HUES64 (cell line): ENCODE measurements at regions not wholly inside any gene's neighbourhood (a gene's known extent, or its start where the extent isn't known, plus 50 kb on each side); places are given as distances from the start of the nearest gene placed in this dataset.

ENCODE experiments used
- H3K27ac ChIP-seq: 2 replicates; pipeline ENCODE4 v1.7.0; 2013; ENCODE audit warnings: low read depth, low read length, inconsistent platforms
- H3K27me3 ChIP-seq: 2 replicates; pipeline ENCODE4 v1.6.1; 2013; ENCODE audit warnings: mild to moderate bottlenecking, low read length; ENCODE audit not compliant: insufficient read depth
- H3K36me3 ChIP-seq: 2 replicates; pipeline ENCODE4 v1.6.1; 2013; ENCODE audit warnings: mild to moderate bottlenecking, low read length; ENCODE audit not compliant: insufficient read depth
- H3K4me1 ChIP-seq: 2 replicates; pipeline ENCODE4 v1.6.1; 2013; ENCODE audit warnings: mild to moderate bottlenecking, low read length, moderate library complexity; ENCODE audit not compliant: insufficient read depth
- H3K4me3 ChIP-seq: 2 replicates; pipeline ENCODE4 v1.5.1; 2013; ENCODE audit warnings: mild to moderate bottlenecking, low read length, moderate library complexity
- H3K9ac ChIP-seq: 2 replicates; pipeline ENCODE4 v1.6.1; 2013; ENCODE audit warnings: mild to moderate bottlenecking, low read depth, low read length
- H3K9me3 ChIP-seq: 2 replicates; pipeline ENCODE4 v1.6.1; 2013; ENCODE audit warnings: low read depth, low read length; ENCODE audit not compliant: insufficient read depth
- WGBS: fragments of 150-250, 120-280 bp; methylation state at CpG from one replicate; pipeline ENCODE4 v1.1.7; 2013; ENCODE audit warnings: missing lambda C conversion rate; 5-methylcytosine and 5-hydroxymethylcytosine counted together

DNA sequence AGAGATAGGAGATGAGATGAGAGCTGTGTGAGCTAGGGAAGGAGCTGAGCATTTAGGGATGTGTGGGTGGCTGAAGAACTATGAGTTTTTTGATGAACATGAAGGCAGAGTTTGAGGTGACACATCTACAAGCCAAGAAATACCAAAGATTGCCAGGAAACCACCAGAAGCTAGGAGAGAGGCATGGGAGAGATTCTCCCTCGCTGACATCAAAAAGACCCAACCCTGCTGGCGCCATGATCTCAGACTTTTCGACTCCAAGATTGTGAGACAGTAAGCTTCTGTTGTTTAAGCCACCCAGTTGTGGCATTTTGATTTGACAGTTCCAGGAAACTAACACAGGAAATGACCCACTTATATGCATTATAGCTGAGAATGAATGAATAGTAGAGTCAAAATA lies 790.9 kb downstream of the TFAP2A start:
- 100% methylated on average over 3 of the region's 3 CpGs for WGBS
- Histone ChIP-seq H3K9me3 (no peaks in the 10 kb centered on the region; the same call in 1 of the 2 replicates), H3K9ac (no peak overlapping the region), H3K27ac (no peak overlapping the region), H3K27me3 (no peaks in the 10 kb centered on the region), H3K4me1 (no peaks in the 10 kb centered on the region), H3K36me3 (no peaks in the 10 kb centered on the region), H3K4me3 (no peak overlapping the region)

DNA sequence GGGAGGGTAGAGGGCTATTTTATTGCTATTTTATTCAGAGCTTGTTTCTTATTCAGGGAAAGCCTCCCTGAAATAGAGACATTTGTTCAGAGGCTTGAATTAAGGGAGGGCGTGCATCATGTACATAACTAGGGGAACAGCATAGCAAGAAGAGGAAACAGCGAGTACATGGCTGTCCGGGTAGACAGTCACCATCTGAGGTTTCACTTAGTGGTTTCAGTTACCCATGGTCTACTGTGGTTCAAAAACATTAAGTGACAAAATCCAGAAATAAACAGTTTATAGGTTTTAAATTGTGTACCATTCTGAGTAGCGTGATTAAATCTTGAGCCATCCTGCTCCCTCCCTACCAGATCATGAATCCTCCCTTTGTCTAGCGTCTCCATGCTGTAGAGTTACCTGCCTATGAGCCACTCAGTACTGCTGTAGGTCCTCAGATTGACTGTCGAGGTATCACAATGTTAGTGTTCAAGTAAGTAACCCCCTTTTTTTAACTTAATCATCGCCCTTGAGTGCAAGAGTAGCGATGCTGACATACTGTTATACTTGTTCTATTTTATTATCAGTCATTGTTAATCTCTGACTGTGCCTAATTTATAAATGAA lies 791.5 kb downstream of the TFAP2A start:
- Histone ChIP-seq H3K36me3 (no peaks in the 10 kb centered on the region), H3K9me3 (no peaks in the 10 kb centered on the region; the same call in 1 of the 2 replicates), H3K9ac (no peak overlapping the region), H3K27me3 (no peaks in the 10 kb centered on the region), H3K27ac (no peak overlapping the region), H3K4me3 (no peak overlapping the region), H3K4me1 (no peaks in the 10 kb centered on the region)
- WGBS = 92% methylated on average over 7 of the region's 8 CpGs

DNA sequence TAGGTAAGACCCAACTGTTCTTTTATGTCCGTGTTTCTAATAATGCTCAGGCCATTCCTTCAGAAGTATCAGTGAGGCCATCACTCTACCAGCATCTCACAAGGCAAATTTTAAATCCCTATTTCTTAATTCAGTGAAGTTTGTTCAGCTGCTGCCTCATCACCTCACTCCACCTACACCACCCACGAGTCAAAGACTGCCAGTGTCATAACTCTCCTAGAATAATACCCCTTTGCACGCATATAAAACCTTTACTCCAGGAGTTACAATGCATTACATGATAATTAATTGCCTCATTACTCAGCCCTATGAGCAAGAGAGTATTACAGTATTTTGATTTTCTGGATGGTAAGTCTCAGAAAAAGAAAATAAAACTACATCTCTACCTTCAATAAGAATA lies 793.6 kb downstream of the TFAP2A start:
- WGBS = 95% methylated on average over 3 of the region's 3 CpGs
- Histone ChIP-seq H3K36me3 (no peaks in the 10 kb centered on the region), H3K27ac (no peak overlapping the region), H3K4me3 (no peak overlapping the region), H3K9me3 (no peaks in the 10 kb centered on the region; the same call in 1 of the 2 replicates), H3K27me3 (no peaks in the 10 kb centered on the region), H3K9ac (no peak overlapping the region), H3K4me1 (no peaks in the 10 kb centered on the region)

DNA sequence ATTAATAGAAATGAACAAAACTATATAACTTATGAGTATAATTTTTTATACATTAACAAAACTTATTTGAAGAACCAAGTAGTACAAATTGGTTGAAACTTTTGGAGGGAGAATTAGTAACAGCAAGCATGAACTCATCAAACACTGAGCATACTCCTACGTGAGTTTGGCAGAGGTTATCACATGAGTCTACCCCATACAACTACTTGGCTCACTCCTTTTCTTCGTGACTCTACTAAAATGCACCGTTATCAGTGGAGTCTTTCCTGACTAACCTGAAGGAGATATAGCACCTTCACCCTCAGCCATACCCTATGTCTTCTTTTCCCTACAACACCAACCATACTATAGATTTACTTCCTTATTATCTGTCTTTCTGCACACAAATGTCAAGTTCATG lies 794.2 kb downstream of the TFAP2A start:
- WGBS = 97% methylated on average over 3 of the region's 3 CpGs
- Histone ChIP-seq H3K9me3 (no peaks in the 10 kb centered on the region; the same call in 1 of the 2 replicates), H3K9ac (no peak overlapping the region), H3K27ac (no peak overlapping the region), H3K4me1 (no peaks in the 10 kb centered on the region), H3K27me3 (no peaks in the 10 kb centered on the region), H3K4me3 (no peak overlapping the region), H3K36me3 (no peaks in the 10 kb centered on the region)

DNA sequence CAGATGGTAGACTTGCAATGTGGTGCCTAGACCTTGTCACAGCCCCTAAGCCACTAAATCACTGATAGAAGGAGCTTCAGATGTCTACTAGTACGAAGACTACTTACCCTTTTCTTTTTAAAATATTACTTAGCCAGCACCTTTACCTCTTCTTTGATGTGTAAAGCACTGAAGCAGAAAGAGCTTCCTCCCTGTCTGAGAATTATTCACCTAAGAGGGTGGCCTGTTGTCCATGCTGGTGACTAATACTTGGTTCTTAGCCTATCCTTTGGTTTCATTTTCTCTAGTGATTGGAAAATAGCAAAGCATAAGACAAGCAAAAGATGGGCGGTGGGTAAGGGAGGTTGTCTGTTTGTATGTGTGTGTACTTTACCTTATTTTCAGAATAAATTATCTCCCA lies 794.6 kb downstream of the TFAP2A start:
- Histone ChIP-seq H3K27me3 (no peaks in the 10 kb centered on the region), H3K4me3 (no peak overlapping the region), H3K27ac (no peak overlapping the region), H3K4me1 (no peaks in the 10 kb centered on the region), H3K36me3 (no peaks in the 10 kb centered on the region), H3K9me3 (no peaks in the 10 kb centered on the region), H3K9ac (no peak overlapping the region)
- WGBS = 96% methylated on average over 2 of the region's 2 CpGs

DNA sequence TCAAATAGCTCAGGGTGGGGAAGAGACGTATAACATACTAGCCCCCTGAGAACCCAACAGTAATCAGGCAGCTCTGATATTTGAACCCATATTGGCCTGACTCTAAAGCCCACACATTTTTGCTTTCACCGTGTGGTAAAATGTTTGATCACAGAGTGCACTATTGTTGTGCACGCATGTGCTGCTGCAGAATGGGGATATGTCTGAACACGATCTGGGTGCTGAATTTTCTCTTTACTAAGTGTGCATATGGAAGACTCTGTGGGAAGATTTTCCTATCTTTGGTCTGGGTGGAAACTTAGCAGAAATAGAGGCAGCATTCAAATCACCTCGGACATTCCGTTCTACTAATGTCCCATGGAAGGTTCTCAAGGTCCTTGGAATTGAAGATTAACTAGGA lies 800.1 kb downstream of the TFAP2A start:
- 94% methylated on average over 6 of the region's 6 CpGs for WGBS
- Histone ChIP-seq H3K36me3 (no peaks in the 10 kb centered on the region), H3K4me3 (no peak overlapping the region), H3K27me3 (no peaks in the 10 kb centered on the region), H3K27ac (no peak overlapping the region), H3K9ac (no peak overlapping the region), H3K9me3 (no peaks in the 10 kb centered on the region), H3K4me1 (no peaks in the 10 kb centered on the region)

DNA sequence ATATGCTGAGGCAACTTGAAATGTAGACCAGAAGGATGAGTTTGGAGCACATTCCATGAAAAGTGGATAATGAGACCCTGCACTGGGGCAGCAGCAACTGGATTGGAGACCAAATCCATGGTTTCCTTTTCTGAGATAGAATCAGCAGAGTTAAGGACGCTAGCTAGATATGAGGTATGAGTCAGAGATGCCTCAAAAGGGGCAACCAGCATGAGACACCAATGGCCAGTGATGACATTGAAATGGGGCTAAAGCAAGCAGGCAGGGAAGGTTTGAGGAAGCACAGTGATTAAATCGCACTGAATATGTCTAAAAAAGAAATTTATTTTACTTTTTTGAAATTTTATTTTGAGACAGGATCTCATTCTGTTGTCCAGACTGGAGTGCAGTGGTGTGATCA lies 802.4 kb downstream of the TFAP2A start:
- H3K4me1 ChIP-seq = no peaks in the 10 kb centered on the region
- no peaks in the 10 kb centered on the region for H3K36me3 ChIP-seq
- 92% methylated on average over 2 of the region's 2 CpGs for WGBS
- H3K9ac ChIP-seq = no peak overlapping the region
- H3K9me3 ChIP-seq = no peaks in the 10 kb centered on the region
- no peaks in the 10 kb centered on the region for H3K27me3 ChIP-seq
- H3K27ac ChIP-seq = no peak overlapping the region
- H3K4me3 ChIP-seq = no peak overlapping the region

DNA sequence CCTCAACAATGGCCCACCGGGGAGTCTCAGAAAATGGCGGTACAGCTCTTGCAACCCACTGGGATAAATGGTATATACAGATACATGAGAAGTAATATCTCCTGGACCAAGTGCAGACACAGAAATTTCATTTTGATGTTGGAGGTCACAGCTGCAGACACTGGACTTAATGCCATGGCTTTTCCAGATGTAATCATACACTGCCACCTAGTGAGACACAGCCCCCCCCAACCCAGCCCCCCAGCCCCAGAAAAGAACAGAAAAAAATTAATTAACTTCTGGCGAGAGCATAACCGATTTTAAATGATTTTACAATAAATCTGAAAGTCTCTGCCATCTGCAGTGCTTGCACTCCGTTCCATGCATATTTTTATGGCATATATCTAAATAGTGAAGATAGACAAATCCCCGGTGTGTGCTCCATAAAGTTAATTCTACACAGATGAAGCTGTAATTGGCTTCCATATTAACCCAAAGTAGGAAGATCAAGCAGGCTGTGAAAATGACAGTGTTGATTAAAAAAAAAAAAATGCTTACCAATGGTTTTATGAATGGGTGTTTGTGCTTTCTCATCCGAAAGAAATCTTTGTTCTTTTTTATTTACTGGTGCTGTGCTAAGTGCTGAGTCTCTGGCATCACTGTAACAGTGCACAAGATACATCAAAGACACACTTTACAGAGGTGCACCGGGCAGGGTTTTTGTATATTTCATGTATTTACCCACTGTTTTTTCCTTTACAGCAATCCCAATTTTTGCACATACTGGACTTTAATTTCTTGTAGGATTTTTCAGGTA lies 804.1 kb downstream of the TFAP2A start:
- Histone ChIP-seq H3K9me3 (no peaks in the 10 kb centered on the region), H3K4me1 (peaks cover 13% of the 10 kb centered on the region), H3K4me3 (no peak overlapping the region), H3K36me3 (no peaks in the 10 kb centered on the region), H3K9ac (no peak overlapping the region), H3K27ac (no peak overlapping the region), H3K27me3 (no peaks in the 10 kb centered on the region)
- 95% methylated on average over 7 of the region's 8 CpGs for WGBS

DNA sequence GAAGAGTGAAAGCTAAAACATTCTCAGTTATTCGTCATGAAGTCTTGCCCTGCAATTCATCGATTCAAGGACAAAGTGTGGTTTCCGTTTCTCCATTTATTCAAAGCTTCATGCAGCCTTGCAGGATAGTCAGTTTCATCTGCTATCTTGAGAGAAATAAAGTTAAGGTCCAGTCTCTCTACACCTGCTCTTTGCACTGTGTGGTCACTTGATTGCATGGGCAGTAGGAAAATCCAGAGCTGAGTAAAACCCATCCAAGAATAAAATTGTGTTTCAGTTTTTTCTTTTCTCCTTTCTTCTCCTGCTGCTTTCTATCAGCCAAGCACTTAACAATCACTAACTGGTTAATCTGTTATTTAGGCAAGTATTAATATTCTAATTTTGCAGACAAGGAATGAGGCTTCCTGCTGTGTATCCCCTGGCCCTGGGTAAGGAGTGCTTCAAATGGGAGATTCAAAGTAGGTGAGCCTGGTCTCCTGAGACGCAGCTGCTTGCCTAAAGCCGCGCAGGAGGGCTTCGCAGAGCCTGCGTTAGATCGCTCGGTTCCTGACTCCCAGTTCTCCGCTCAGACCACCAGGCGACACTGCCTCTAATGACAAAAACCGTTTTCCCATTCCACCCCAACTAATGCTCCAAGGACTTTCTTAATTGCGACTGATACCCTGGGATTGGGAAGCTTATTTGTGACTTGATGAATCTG lies 808.3 kb downstream of the TFAP2A start:
- Histone ChIP-seq H3K36me3 (no peaks in the 10 kb centered on the region), H3K4me3 (no peak overlapping the region), H3K9ac (no peak overlapping the region), H3K4me1 (peaks cover 13% of the 10 kb centered on the region), H3K27me3 (no peaks in the 10 kb centered on the region), H3K9me3 (no peaks in the 10 kb centered on the region), H3K27ac (no peak overlapping the region)
- 27% methylated on average over 14 of the region's 14 CpGs for WGBS

DNA sequence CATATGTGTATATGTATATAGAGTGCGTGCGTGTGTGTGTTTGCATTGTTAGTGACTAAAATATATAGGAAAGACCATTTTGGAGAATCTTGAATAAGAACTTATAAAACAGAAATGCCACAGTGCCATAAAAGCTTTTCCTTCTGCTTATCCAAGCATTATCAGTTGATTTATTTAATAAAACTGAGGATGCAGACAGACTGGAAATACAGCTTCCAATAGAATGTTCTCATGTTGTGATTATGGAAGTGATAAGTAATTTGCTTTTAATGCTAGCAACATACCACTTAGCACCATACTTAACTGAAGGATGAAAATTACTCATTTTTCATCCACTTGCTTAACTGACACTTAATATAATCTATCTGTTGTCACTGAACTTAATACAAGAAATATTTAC lies 820.1 kb downstream of the TFAP2A start:
- Histone ChIP-seq H3K27me3 (no peaks in the 10 kb centered on the region), H3K4me1 (no peaks in the 10 kb centered on the region), H3K9ac (no peak overlapping the region), H3K9me3 (no peaks in the 10 kb centered on the region), H3K27ac (no peak overlapping the region), H3K4me3 (no peak overlapping the region), H3K36me3 (no peaks in the 10 kb centered on the region)
- WGBS = 93% methylated on average over 2 of the region's 2 CpGs

DNA sequence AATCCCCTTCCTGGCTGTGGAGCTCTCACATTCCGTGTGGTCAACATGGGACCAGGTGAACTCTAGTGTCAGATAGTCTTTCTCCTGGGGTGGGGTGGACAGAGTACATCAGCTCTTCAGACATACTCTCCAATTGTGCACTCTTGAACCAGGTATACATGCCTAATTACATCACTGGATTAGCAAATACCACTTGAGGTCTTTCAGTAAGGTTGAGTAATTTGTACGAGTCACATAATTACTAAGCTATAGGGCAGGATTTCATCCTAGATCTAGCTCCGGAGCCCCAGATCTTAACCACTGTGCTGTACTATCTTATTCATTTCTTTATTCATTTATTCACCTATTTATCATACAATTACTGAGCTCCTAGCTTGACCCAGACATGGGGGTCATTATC lies 821.3 kb downstream of the TFAP2A start:
- no peaks in the 10 kb centered on the region for H3K4me1 ChIP-seq
- no peaks in the 10 kb centered on the region for H3K36me3 ChIP-seq
- H3K4me3 ChIP-seq = no peak overlapping the region
- WGBS = 93% methylated on average over 3 of the region's 3 CpGs
- H3K9me3 ChIP-seq = no peaks in the 10 kb centered on the region
- no peak overlapping the region for H3K9ac ChIP-seq
- no peaks in the 10 kb centered on the region for H3K27me3 ChIP-seq
- H3K27ac ChIP-seq = no peak overlapping the region
